22Rv1 (cell line): ENCODE measurements at regions not wholly inside any gene's neighbourhood (a gene's known extent, or its start where the extent isn't known, plus 50 kb on each side); places are given as distances from the start of the nearest gene placed in this dataset.
"Not testable (repeated sequence)": the region's sequence is repeated elsewhere in the genome, so short reads cannot be mapped to it uniquely, and the experiment has no call there.

Source experiments
- H3K27ac ChIP-seq: fragments of 450-650 bp; 2 replicates; pipeline ENCODE4 v1.5.1; 2017
- ZFX ChIP-seq: fragments of 450-650 bp; IDR thresholded peaks from 2 replicates; pipeline ENCODE4 v1.6.1; 2017; ENCODE audit warnings: antibody characterized with exemption, borderline replicate concordance
- TF ChIP-seq, protein P1 (sequence below): fragments of 450-650 bp; IDR thresholded peaks from 2 replicates; pipeline ENCODE4 v1.5.1; 2017; ENCODE audit warnings: mild to moderate bottlenecking

DNA sequence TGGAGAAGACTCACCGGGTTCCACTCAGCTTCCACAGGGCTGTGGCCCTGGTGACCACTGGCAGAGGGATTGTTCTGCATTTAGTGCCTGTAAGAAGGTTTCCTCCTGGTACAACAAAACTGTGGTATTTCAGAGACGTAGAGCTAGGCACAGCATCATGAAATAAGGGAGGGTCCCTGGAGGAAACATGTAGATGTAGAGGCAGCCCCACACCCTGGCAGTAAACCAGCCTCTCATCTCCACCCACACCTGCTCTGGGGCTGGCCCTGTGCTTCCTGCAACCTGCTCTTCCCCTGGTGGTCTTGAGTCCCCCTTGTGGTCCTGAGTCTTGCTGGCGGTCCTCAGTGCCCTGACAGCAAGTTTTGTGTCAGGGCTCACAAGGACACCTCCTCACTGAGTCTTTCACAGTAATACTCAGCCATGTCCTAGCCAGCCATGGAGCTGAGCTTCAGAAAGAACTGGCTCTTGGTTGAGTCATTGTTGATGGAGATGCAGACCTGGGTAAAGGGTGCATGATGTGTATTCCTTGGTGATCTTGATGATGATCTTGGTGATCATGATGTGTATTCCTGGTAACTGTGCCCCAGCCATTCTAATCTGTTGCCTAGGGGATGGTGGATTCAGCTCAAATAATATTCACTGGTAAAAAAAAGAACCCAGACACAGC lies 121.8 kb downstream of the OR4M2 start:
- not testable (repeated sequence) for H3K27ac ChIP-seq

GRCh38 chr15:22203208-22203607 lies 122.9 kb downstream of the OR4M2 start:
- not testable (repeated sequence) for H3K27ac ChIP-seq

DNA sequence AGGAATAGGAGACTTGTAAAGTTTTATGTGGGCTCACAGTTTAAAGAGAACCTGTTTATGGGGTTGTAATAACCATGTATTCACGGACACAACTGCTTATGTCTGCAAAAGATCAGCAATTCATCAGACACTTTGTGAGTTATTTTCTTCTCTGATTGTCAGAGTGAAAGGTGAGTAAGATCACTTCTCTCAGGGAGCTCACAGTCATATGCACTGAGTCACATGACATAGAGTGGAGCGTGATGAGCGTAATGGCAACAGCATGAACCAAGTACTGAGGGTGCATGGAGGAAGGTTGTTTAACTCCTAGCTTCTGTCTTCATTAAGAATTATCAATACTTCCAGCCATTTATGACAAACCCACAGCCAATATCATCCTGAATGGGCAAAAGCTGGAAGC lies 128.8 kb downstream of the OR4M2 start:
- not testable (repeated sequence) for H3K27ac ChIP-seq

- H3K27ac ChIP-seq: not testable (repeated sequence)
These were observed 142.3 kb downstream of the OR4M2 start for GRCh38 chr15:22222596-22222995.

- no peak for TF ChIP-seq ZFX
- TF ChIP-seq, protein P1, sequence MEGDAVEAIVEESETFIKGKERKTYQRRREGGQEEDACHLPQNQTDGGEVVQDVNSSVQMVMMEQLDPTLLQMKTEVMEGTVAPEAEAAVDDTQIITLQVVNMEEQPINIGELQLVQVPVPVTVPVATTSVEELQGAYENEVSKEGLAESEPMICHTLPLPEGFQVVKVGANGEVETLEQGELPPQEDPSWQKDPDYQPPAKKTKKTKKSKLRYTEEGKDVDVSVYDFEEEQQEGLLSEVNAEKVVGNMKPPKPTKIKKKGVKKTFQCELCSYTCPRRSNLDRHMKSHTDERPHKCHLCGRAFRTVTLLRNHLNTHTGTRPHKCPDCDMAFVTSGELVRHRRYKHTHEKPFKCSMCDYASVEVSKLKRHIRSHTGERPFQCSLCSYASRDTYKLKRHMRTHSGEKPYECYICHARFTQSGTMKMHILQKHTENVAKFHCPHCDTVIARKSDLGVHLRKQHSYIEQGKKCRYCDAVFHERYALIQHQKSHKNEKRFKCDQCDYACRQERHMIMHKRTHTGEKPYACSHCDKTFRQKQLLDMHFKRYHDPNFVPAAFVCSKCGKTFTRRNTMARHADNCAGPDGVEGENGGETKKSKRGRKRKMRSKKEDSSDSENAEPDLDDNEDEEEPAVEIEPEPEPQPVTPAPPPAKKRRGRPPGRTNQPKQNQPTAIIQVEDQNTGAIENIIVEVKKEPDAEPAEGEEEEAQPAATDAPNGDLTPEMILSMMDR: peak; percentile 49
- H3K27ac ChIP-seq: no peak overlapping the region
These were observed 143.9 kb downstream of the OR4M2 start for GRCh38 chr15:22224241-22224671.

DNA sequence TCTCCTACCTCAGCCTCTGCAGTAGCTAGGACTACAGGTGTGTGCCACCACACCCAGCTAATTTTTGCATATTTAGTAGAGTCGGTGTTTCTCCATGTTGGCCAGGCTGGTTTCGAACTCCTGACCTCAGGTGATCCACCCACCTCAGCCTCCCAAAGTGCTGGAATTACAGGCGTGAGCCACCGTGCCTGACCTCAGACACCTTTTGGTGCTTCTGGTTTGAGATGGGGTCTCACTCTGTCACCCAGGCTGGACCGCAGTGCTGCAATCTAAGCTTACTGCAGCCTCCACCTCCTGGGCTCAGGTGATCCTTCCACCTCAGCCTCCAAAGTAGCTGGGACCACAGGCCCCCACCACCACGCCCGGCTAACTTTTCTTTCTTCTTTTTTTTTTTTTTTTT lies 144.6 kb downstream of the OR4M2 start:
- not testable (repeated sequence) for H3K27ac ChIP-seq

DNA sequence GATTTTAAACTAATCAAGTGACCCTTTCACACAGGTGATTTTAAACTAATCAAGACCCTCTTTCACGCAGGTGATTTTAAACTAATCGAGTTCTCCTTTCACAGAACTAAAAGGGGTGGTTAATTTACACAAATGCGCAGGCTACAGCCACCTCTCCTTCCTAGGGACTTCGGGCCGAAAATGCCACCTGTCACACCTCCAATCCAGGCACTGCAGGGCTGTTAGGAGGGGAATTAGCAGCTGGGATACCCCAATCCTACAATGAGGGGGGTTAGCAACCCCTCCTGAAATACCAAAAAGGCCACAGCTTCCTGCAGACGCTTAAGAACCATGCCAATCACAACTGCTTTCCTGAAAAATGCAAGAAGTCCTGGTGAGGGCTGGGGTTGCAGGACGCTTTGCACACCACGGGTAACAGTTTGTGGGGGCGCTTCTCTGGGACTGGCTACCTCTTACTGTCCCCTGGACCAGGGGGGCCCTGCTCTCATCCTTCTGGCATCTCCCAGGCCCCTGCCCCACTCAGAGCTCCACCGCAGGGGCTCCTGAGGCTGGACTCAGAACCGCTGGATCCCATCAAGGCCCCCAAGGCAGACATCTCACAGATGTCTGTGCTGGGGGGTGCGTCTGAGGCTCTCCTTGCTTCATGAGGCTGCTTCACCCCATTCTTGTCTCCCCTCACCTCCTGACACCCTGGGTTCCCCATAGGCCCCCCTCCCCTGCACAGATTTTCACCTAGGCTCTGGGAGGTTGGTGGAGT lies 145.9 kb downstream of the OR4M2 start:
- no peak overlapping the region for H3K27ac ChIP-seq
- TF ChIP-seq ZFX: no peak
- TF ChIP-seq, protein P1: no peak

GRCh38 chr15:22227411-22228100 lies 147.2 kb downstream of the OR4M2 start:
- no peak for TF ChIP-seq ZFX
- TF ChIP-seq, protein P1: no peak

DNA sequence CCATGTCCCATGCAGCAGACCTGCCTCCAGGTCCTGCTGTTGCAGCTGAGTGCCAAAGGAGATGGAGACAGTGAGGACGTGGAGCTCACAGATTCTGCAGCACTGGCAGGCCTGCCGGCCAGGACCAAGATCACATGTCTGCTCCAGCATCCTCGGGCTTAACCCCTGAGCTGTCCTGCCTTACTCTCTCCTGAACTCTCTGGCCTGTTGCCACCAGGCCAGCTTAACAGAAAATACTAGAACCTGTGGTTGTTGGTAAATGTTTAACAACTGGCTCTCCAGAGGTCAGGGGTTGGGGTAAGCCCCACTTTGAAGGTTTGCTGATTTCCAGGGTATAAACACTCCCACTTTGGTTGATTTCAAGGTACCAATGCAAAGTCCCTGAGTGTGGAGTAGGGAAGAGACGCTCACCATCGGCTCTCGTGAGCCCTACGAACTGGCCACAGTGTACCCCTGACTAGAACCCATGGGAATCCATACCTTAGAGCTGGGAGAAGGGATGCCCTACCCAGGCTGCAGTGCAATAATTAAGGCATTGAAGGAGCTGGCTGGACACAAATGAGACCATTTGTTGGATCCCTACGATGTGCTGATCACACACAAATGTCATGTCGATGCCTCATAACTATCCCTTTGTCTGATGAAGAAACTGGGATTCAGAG lies 147.9 kb downstream of the OR4M2 start:
- TF ChIP-seq, protein P1: no peak
- no peak for TF ChIP-seq ZFX
- no peak overlapping the region for H3K27ac ChIP-seq

More at GRCh38 chr15:22227411-22228100, 147.2 kb downstream of the OR4M2 start:
- no peak overlapping the region for H3K27ac ChIP-seq
